ENCODE measurements at regions not wholly inside any gene's neighbourhood (a gene's known extent, or its start where the extent isn't known, plus 50 kb on each side); places are given as distances from the start of the nearest gene placed in this dataset.
A peak's percentile ranks its signal among the peaks of the same experiment; 100 is the strongest.

- TF ChIP-seq E2F5 (CRISPR knock-in tag; conservative IDR thresholded peaks at IDR 0.05) = no peak
- no peak for TF ChIP-seq BATF2 (CRISPR knock-in tag; IDR thresholded peaks at IDR 0.05)
- no peak for TF ChIP-seq BRD4 (CRISPR knock-in tag; IDR thresholded peaks at IDR 0.05)
- no peak for TF ChIP-seq EZH2 (conservative IDR thresholded peaks at IDR 0.05; ENCODE audit: low read depth, low read length)
- TF ChIP-seq ATF7 (IDR thresholded peaks at IDR 0.05) = peak; percentile 15; the same call in 1 of the 2 replicates
- no peak for TF ChIP-seq ATF7 (CRISPR knock-in tag; IDR thresholded peaks at IDR 0.05)
- no peak for TF ChIP-seq SMC3 (IDR thresholded peaks at IDR 0.05; ENCODE audit: low read length)
- TF ChIP-seq ZNF782 (CRISPR knock-in tag; IDR thresholded peaks at IDR 0.05; ENCODE audit: borderline replicate concordance) = no peak
- no peak for TF ChIP-seq HOXA3 (CRISPR knock-in tag; IDR thresholded peaks at IDR 0.05)
- TF ChIP-seq NR2C2 (CRISPR knock-in tag; IDR thresholded peaks at IDR 0.05; ENCODE audit: borderline replicate concordance) = no peak
- TF ChIP-seq NFKBIZ (CRISPR knock-in tag; IDR thresholded peaks at IDR 0.05) = no peak
- TF ChIP-seq TCF7 (IDR thresholded peaks at IDR 0.05; ENCODE audit: low read depth) = no peak
Measured at GRCh38 chr15:80317389-80318182, 65.6 kb upstream of the CTXND1 start (continued).

- BruUV-seq (replicated peaks) = no TSS peak
- 48% methylated on average over 7 of the region's 7 CpGs for WGBS (ENCODE audit: low lambda C conversion rate)
- Histone ChIP-seq H2AFZ (ENCODE audit: low read length) (no peak overlapping the region), H3K9ac (ENCODE audit: insufficient read depth, low read depth, low read length) (no peak overlapping the region), H3K36me3 (replicated peaks in 1 of 2; ENCODE audit: control insufficient read depth in 1 of 2, insufficient read depth in 2 of 2, low read length in 2 of 2) (no peaks in the 10 kb centered on the region), H3K9me3 (ENCODE audit: low read length) (0 out of 2 replicates have a peak, but pooled peaks cover 8% of the 10 kb centered on the region), H3K4me1 (ENCODE audit: insufficient read depth, low read length) (no peaks in the 10 kb centered on the region), H3K27me3 (ENCODE audit: control insufficient read depth in 1 of 2, insufficient read depth in 2 of 2, low read length in 2 of 2) (peaks cover 0 to 6% of the 10 kb centered on the region in 2 experiments; a peak in 1 of 5 replicates), H3K79me2 (ENCODE audit: insufficient read depth, low read length) (no peaks in the 10 kb centered on the region), H4K20me1 (ENCODE audit: insufficient read depth, low read length) (no peaks in the 10 kb centered on the region), H3K27ac (ENCODE audit: extremely low read length, insufficient read depth, low read length) (no peak overlapping the region), H3K4me3 (replicated peaks in 1 of 3; ENCODE audit: insufficient read depth in 1 of 3, low read depth in 2 of 3, low read length in 3 of 3) (no peak overlapping the region), H3K4me2 (ENCODE audit: low read depth, low read length) (no peak overlapping the region)
- no peak for DNase-seq (ENCODE audit: low spot score)
- intact Hi-C loops (cut with micrococcal nuclease; ENCODE audit: unreplicated experiment) (no loop called here), in situ Hi-C loops (cut with HindIII; ENCODE audit: extremely low pct_ligation_motif_present, low pct_unique_long_range_greater_than_20kb) (loop anchor here (25.0 kb wide), 1 partner anchor 310 kb away; no protein-coding TSS in a partner anchor)
- CTCF ChIA-PET (ENCODE audit: low intra/inter-chr PET ratio, low total read pairs) = no interaction called here
- FAIRE-seq = no peak
- ATAC-seq = no peak
- POLR2A ChIA-PET = no interaction called here
- no peak for TF ChIP-seq ZIK1 (CRISPR knock-in tag; IDR thresholded peaks at IDR 0.05; ENCODE audit: borderline replicate concordance, low read depth)
- TF ChIP-seq ERF (CRISPR knock-in tag; IDR thresholded peaks at IDR 0.05) = no peak
- no peak for TF ChIP-seq DBP (CRISPR knock-in tag; IDR thresholded peaks at IDR 0.05; ENCODE audit: not compliant biosample characterization)
- TF ChIP-seq YEATS2 (CRISPR knock-in tag; IDR thresholded peaks at IDR 0.05; ENCODE audit: borderline replicate concordance) = no peak
- TF ChIP-seq ZNF775 (CRISPR knock-in tag; IDR thresholded peaks at IDR 0.05; ENCODE audit: borderline replicate concordance) = no peak
- no peak for TF ChIP-seq ZNF598 (CRISPR knock-in tag; IDR thresholded peaks at IDR 0.05; ENCODE audit: borderline replicate concordance)
- no peak for TF ChIP-seq CAMTA2 (CRISPR knock-in tag; IDR thresholded peaks at IDR 0.05; ENCODE audit: borderline replicate concordance)
- no peak for TF ChIP-seq MED13 (CRISPR knock-in tag; IDR thresholded peaks at IDR 0.05)
- TF ChIP-seq MTF1 (CRISPR knock-in tag; IDR thresholded peaks at IDR 0.05) = no peak
- no peak for TF ChIP-seq RBAK (CRISPR knock-in tag; IDR thresholded peaks at IDR 0.05)
- no peak for TF ChIP-seq ZNF274 (CRISPR knock-in tag; IDR thresholded peaks at IDR 0.05)
Measured at GRCh38 chr15:80321853-80322252, 69.8 kb upstream of the CTXND1 start.
